ENCODE measurements at regions not wholly inside any gene's neighbourhood (a gene's known extent, or its start where the extent isn't known, plus 50 kb on each side); places are given as distances from the start of the nearest gene placed in this dataset.
A peak's percentile ranks its signal among the peaks of the same experiment; 100 is the strongest.
"Not testable (repeated sequence)": the region's sequence is repeated elsewhere in the genome, so short reads cannot be mapped to it uniquely, and the experiment has no call there.

DNA sequence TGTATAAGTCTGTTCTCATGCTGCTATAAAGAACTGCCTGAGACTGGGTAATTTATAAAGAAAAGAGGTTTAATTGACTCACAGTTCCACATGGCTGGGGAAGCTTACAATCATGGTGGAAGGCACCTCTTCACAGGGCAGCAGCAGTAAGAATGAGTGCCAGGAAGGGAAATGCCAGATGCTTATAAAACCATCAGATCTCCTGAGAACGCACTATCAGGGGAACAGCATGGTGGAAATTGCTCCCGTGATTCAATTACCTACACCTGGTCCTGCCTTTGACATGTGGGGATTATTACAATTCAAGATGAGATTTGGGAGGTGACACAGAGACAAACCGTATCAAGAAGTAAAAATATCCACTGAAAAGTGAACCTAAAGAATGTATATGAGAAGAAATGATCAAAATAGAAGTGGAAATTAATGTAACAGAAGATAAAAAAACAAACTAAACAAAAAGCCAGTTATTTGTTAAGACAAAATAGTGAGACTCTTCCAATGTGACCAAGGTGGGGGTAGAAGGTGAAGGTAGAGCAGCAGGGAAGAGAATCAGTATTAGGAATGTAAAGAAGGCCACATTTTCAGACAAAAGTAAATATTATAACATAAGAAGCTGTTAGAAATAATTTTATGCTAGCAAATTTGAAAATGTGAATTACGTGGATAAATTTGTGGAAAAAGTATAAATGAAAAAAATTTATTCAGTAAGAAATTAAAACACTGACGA, 372.9 kb downstream of the NKX6-1 start:
- DNase-seq, result no peak

- DNase-seq, result no peak
These were observed 389.1 kb downstream of the NKX6-1 start for GRCh38 chr4:84110040-84110439.

DNA sequence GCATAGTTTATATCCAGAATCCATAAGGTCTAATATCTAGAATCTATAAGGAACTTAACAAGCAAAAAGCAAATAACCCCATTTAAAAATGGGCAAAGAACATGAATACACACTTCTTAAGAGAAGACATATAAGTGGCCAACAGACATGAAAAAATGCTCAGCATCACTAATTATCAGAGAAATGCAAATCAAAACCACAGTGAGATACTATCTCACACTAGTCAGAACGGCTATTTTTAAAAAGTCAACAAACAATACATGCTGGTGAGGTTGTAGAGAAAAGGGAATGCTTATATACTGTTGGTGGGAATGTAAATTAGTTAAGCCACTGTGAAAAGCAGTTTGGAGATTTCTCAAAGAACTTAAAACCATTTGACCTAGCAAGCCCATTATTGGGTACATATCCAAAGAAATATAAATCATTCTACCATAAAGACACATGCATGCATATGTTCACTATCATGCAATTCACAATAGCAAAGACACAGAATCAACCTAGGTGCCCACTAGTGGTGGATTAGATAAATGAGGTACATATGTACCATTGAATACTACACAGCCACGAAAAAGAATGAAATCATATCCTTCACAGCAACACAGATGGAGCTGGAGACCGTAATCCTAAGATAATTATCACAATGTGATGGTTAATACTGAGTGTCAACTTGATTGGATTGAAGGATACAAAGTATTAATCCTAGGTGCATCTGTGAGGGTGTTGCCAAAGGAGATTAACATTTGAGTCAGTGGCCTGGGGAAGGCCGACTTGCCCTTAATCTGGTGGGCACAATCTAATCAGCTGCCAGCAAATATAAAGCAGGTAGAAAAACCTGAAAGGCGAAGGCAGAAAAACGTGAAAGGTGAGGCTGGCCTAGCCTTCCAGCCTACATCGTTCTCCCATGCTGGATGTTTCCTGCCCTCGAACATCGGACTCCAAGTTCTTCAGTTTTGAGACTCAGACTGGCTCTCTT, 397.2 kb downstream of the NKX6-1 start:
- DNase-seq, result not testable (repeated sequence)

- DNase-seq, result no peak
These were observed 399.0 kb downstream of the NKX6-1 start for GRCh38 chr4:84100071-84100470.

- no peak for DNase-seq
These were observed 399.5 kb downstream of the NKX6-1 start for GRCh38 chr4:84099599-84099998.

DNA sequence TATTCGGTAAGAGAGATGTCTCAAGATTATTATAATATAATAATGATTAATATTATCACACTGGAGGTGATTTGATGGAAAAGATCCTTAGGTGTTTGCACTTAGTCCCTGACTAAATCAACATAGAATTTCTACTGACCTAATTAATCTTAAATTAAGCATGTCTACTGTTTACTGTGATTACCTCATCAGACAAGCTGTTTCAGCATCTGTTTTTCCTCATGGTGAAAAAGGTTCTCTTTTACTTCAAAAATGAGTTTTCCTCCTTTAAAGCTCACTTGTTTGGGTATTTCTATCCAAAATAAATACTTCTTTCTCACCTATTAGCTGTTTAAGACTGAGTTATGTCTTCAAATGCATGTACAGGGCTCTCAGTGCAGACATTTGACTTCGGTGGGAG, 407.8 kb downstream of the NKX6-1 start:
- no peak for DNase-seq

DNA sequence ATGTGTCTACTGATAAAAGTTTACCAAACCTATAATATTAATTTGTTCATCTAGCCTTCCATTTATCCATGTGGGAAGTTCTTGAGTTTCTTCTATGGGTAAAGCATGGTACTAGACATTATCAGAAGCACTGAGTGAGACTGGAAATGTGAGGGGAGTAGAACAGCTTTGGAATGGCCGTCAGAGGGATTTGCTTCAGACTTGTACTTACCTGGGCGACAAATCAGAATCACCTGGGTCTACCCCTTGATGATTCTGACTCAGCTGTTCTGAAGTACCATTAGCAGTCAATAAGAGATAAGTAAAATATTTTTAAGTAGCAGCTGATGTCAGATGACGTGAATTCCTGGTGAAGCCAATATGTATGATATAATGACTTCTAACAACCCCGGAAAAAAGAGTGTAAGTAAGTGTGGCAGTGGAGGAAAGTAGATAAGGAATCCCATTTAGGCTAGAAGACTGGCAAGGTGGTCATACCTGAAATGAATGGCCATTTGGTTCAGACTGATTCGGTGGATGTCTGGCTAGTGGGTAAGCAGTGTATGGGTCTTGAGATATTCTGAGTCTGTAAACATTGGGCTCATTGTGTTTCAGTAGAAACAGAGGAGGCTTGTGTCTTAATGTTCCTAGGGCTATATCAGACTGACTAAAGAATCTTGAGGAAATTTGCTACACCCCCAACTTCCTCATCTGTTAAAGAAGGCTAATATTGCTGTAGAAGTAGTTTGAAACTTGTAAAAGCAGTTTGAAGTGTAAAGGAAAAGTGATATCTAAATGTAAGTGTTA, 409.2 kb downstream of the NKX6-1 start:
- no peak for DNase-seq

GRCh38 chr4:84085986-84086385, 413.1 kb downstream of the NKX6-1 start:
- DNase-seq, result peak in 1 of 3 donors; percentile 19

DNA sequence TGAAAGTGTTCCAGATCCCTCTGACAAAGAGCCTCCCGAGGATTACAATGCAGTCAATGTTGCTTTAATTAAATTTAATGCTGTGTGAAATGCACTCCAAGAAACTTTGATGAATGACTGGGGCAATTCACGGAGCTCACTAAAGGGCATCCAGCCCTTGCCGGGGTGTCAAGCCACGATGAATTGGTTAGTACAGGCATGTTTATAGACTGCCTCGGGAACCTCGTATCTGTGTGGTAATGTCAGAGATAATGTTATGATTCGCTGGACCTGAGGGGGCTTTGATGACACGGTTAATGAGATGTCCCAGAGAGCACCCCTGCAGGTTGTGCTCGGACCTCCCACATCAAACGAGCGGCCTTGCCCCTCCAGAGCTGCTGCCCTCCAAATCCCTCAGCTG, 428.8 kb downstream of the NKX6-1 start:
- DNase-seq, result no peak

DNA sequence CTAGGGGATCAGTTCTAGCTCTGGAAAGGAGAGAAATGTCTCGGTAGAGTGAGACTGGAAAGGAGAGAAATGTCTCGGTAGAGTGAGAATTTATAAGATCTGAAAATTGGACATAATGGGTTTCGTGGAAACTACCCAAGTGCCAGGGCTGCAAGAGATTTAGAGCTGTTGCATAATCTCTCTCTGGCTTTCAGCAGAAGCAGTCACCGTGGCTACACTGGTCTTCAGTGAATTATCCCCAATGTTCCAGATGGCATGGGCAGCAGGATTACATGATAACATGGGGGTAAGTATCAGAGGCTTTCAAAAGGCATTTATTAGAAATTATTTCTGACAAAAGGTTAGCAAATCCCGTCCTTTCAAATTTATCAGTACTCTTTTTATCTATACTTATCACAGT, 435.5 kb downstream of the NKX6-1 start:
- no peak for DNase-seq

GRCh38 chr4:84058201-84058600, 440.9 kb downstream of the NKX6-1 start:
- DNase-seq, result no peak

GRCh38 chr4:84051639-84052038, 447.5 kb downstream of the NKX6-1 start:
- no peak for DNase-seq

GRCh38 chr4:84051089-84051488, 448.0 kb downstream of the NKX6-1 start:
- peak in 1 of 3 donors; percentile 12 for DNase-seq

DNA sequence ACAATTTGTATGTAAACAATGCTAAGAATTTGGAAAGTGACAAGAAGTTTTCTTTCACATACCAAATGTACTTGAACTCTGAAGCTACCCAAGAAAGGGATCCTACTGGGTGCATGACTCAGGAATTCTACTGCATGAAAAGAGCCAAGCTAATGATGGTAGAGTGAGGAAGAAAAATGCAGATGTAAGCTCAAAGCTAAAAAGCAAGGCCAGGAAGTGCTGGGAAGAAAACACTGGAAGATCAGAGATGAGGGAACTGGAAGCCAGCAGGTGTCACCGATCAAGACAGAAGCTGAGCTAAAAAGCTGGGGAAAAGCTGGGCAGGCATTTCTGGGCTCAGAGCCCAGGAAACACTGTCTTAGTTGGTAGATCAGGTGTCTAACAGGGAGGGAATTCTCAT, 449.1 kb downstream of the NKX6-1 start:
- peak in 2 of 3 donors; percentile 16 to 28 for DNase-seq

DNA sequence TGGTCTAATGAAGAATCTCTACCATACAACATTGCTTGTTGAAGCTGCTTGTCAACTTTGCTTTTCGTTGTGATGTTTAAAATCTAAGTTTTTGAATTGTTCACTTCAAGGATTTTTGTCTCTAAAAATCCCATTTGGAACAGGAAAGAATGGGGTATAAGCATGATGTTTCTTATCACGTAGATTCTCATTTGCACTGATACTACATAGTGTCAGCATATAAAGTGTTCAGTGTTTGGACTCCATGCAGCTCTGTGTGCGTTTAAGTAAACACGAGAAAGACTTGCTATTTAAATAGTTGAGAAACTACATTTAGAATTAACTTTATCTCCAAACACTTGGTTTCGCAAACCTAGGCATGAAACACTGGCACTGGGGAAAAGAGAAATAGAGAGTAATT, 452.5 kb downstream of the NKX6-1 start:
- no peak for DNase-seq

GRCh38 chr4:84041426-84041825, 457.7 kb downstream of the NKX6-1 start:
- no peak for DNase-seq

- DNase-seq, result no peak
These were observed 463.5 kb downstream of the NKX6-1 start for GRCh38 chr4:84035568-84035967.

DNA sequence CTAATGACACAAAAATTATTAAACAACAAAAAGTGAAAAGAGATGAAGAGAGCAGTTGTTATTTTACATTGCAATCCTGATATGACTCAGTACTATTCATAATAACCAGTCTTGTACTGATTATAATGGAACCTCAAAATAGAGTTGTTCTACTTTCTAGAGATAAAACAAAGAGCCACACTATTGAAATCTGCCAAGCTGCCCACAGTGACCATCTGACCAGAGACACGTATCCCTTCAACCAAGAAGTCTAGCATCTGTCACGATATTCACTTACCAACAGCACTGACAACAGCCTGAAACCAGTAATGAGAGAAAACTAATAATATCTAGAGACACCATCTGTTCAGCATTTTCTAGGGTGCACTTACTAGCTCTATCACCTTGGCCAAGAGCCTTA, 466.7 kb downstream of the NKX6-1 start:
- no peak for DNase-seq

GRCh38 chr4:84031401-84031800, 467.7 kb downstream of the NKX6-1 start:
- no peak for DNase-seq

- DNase-seq, result no peak
These were observed 470.8 kb downstream of the NKX6-1 start for GRCh38 chr4:84028340-84028739.

GRCh38 chr4:84024405-84024804, 474.7 kb downstream of the NKX6-1 start:
- peak; percentile 2 to 12 (median 7) for DNase-seq

GRCh38 chr4:84022564-84022963, 476.5 kb downstream of the NKX6-1 start:
- no peak for DNase-seq

Data from muscle of back (tissue), 3 donors.